Endothelial cell (in vitro differentiated cells): ENCODE measurements at regions not wholly inside any gene's neighbourhood (a gene's known extent, or its start where the extent isn't known, plus 50 kb on each side); places are given as distances from the start of the nearest gene placed in this dataset.

Experiments used
- DNase-seq: peaks from one replicate; pipeline ENCODE4 v3.0.0; 2021; ENCODE audit warnings: low spot score
- H3K27ac Mint-ChIP-seq: one replicate; pipeline ENCODE4 v1.8.0; 2021; ENCODE audit warnings: mixed read lengths, inconsistent platforms; ENCODE audit not compliant: unreplicated experiment
- H3K27me3 Mint-ChIP-seq: one replicate; pipeline ENCODE4 v1.8.0; 2021; ENCODE audit warnings: mild to moderate bottlenecking, moderate library complexity, mixed read lengths, inconsistent platforms; ENCODE audit not compliant: unreplicated experiment
- H3K36me3 Mint-ChIP-seq: one replicate; pipeline ENCODE4 v1.8.0; 2021; ENCODE audit warnings: mild to moderate bottlenecking, low read depth, mixed read lengths, inconsistent platforms; ENCODE audit not compliant: unreplicated experiment
- H3K4me1 Mint-ChIP-seq: one replicate; pipeline ENCODE4 v1.8.0; 2021; ENCODE audit warnings: mild to moderate bottlenecking, mixed read lengths, inconsistent platforms; ENCODE audit not compliant: unreplicated experiment
- H3K4me3 Mint-ChIP-seq: one replicate; pipeline ENCODE4 v1.8.0; 2021; ENCODE audit warnings: mild to moderate bottlenecking, mixed read lengths, inconsistent platforms; ENCODE audit not compliant: unreplicated experiment
- H3K9me3 Mint-ChIP-seq: one replicate; pipeline ENCODE4 v1.8.0; 2021; ENCODE audit warnings: mixed read lengths, inconsistent platforms; ENCODE audit not compliant: unreplicated experiment
- CTCF ChIP-seq: fragments of 200-600 bp; sonication (generic); IDR thresholded peaks from one replicate; pipeline ENCODE4 v1.5.0; 2021; ENCODE audit warnings: antibody characterized with exemption; ENCODE audit not compliant: unreplicated experiment

GRCh38 chr3:31117854-31118253 lies 223.4 kb upstream of the GADL1 start:
- DNase-seq, result no peak
- Mint-ChIP-seq H3K4me3 (no peak overlapping the region), H3K36me3 (no peaks in the 10 kb centered on the region), H3K27ac (no peak overlapping the region), H3K9me3 (no peaks in the 10 kb centered on the region), H3K27me3 (no peaks in the 10 kb centered on the region), H3K4me1 (no peaks in the 10 kb centered on the region)
- TF ChIP-seq CTCF, result no peak

- no peak overlapping the region for H3K27ac Mint-ChIP-seq
- no peaks in the 10 kb centered on the region for H3K9me3 Mint-ChIP-seq
- no peaks in the 10 kb centered on the region for H3K36me3 Mint-ChIP-seq
- H3K27me3 Mint-ChIP-seq, result no peaks in the 10 kb centered on the region
- TF ChIP-seq CTCF, result no peak
- no peaks in the 10 kb centered on the region for H3K4me1 Mint-ChIP-seq
- H3K4me3 Mint-ChIP-seq, result no peak overlapping the region
- DNase-seq, result no peak
Measured at GRCh38 chr3:31124373-31124772, 229.9 kb upstream of the GADL1 start.

GRCh38 chr3:31125413-31126020 lies 231.1 kb upstream of the GADL1 start:
- no peak for DNase-seq
- Mint-ChIP-seq H3K27ac (no peak overlapping the region), H3K27me3 (no peaks in the 10 kb centered on the region), H3K9me3 (no peaks in the 10 kb centered on the region), H3K4me1 (no peaks in the 10 kb centered on the region), H3K4me3 (no peak overlapping the region), H3K36me3 (no peaks in the 10 kb centered on the region)
- TF ChIP-seq CTCF, result no peak

GRCh38 chr3:31129241-31129640 lies 234.8 kb upstream of the GADL1 start:
- Mint-ChIP-seq H3K4me1 (no peaks in the 10 kb centered on the region), H3K9me3 (no peaks in the 10 kb centered on the region), H3K4me3 (no peak overlapping the region), H3K27ac (no peak overlapping the region), H3K36me3 (no peaks in the 10 kb centered on the region), H3K27me3 (no peaks in the 10 kb centered on the region)
- no peak for DNase-seq
- TF ChIP-seq CTCF, result no peak

- no peak overlapping the region for H3K27ac Mint-ChIP-seq
- no peaks in the 10 kb centered on the region for H3K36me3 Mint-ChIP-seq
- H3K27me3 Mint-ChIP-seq, result peaks cover 2% of the 10 kb centered on the region
- TF ChIP-seq CTCF, result no peak
- peak; percentile 5 for DNase-seq
- no peak overlapping the region for H3K4me3 Mint-ChIP-seq
- no peaks in the 10 kb centered on the region for H3K4me1 Mint-ChIP-seq
- no peaks in the 10 kb centered on the region for H3K9me3 Mint-ChIP-seq
Measured at GRCh38 chr3:31132132-31132769, 237.8 kb upstream of the GADL1 start.
